Fibroblast of lung (primary cell): ENCODE measurements at regions not wholly inside any gene's neighbourhood (a gene's known extent, or its start where the extent isn't known, plus 50 kb on each side); places are given as distances from the start of the nearest gene placed in this dataset.

ENCODE experiments used
- DNase-seq, 2 donors: peaks; one replicate each; pipeline versions ENCODE4 v3.0.0 to v3.0.0-alpha.2; 2010; ENCODE audit warnings: low read depth in 2 of 2
- H2AFZ ChIP-seq: 2 replicates; pipeline ENCODE4 v1.5.1; 2012; ENCODE audit warnings: low read length, control low read depth, inconsistent platforms
- H3K27ac ChIP-seq: 2 replicates; pipeline ENCODE4 v1.5.1; 2011; ENCODE audit warnings: low read length, control low read depth; ENCODE audit not compliant: insufficient read depth
- H3K27me3 ChIP-seq: 2 replicates; pipeline ENCODE4 v1.5.1; 2011; ENCODE audit warnings: mild to moderate bottlenecking, low read length; ENCODE audit not compliant: control insufficient read depth, insufficient read depth
- H3K36me3 ChIP-seq: 2 replicates; pipeline ENCODE4 v1.5.1; 2011; ENCODE audit warnings: low read length; ENCODE audit not compliant: control insufficient read depth, insufficient read depth
- H3K4me1 ChIP-seq: 2 replicates; pipeline ENCODE4 v1.5.1; 2011; ENCODE audit warnings: low read length; ENCODE audit not compliant: control insufficient read depth, insufficient read depth; ENCODE audit errors: extremely low read depth
- H3K4me2 ChIP-seq: 2 replicates; pipeline ENCODE4 v1.5.1; 2011; ENCODE audit warnings: low read length, control low read depth; ENCODE audit not compliant: insufficient read depth; ENCODE audit errors: extremely low read depth
- H3K4me3 ChIP-seq, 4 experiments: fragments of 200-600 bp in 1 of 4; sonication (generic) in 1 of 4; replicated peaks in 1 of 4; 2 replicates each; pipeline ENCODE4 v1.5.1; 2011 to 2016; ENCODE audit warnings: low read length in 4 of 4, low read depth in 3 of 4, mild to moderate bottlenecking in 3 of 4, control low read depth in 2 of 4, inconsistent platforms in 1 of 4, mixed read lengths in 1 of 4; ENCODE audit not compliant: insufficient read depth in 1 of 4; ENCODE audit errors: control extremely low read depth in 1 of 4
- H3K79me2 ChIP-seq: 2 replicates; pipeline ENCODE4 v1.5.1; 2012; ENCODE audit warnings: mild to moderate bottlenecking, low read length, inconsistent platforms; ENCODE audit not compliant: control insufficient read depth, insufficient read depth
- H3K9ac ChIP-seq: 2 replicates; pipeline ENCODE4 v1.5.1; 2011; ENCODE audit warnings: mild to moderate bottlenecking, low read length, control low read depth; ENCODE audit not compliant: insufficient read depth
- H3K9me3 ChIP-seq: 2 replicates; pipeline ENCODE4 v1.5.1; 2012; ENCODE audit warnings: low read depth, low read length; ENCODE audit not compliant: control insufficient read depth, insufficient read depth
- H4K20me1 ChIP-seq: 2 replicates; pipeline ENCODE4 v1.5.1; 2011; ENCODE audit warnings: low read length; ENCODE audit not compliant: control insufficient read depth, insufficient read depth; ENCODE audit errors: extremely low read depth
- EZH2 ChIP-seq: IDR thresholded peaks from 2 replicates; pipeline ENCODE4 v1.5.1; 2012; ENCODE audit warnings: low read length, control low read depth, mild to moderate bottlenecking; ENCODE audit errors: missing control alignments
- TF ChIP-seq, protein P1 (sequence below), 2 donors: IDR thresholded peaks in 1 of 2; conservative IDR thresholded peaks in 1 of 2; 1 replicate in 1 of 2; 2 replicates in 1 of 2; pipeline ENCODE4 v1.5.1; 2011 to 2012; ENCODE audit warnings: low read length in 2 of 2, control low read depth in 1 of 2, inconsistent platforms in 1 of 2, low read depth in 1 of 2, mild to moderate bottlenecking in 1 of 2

GRCh38 chr12:24418157-24418556 lies 468.7 kb upstream of the SOX5 start:
- no peaks in the 10 kb centered on the region for H4K20me1 ChIP-seq
- H2AFZ ChIP-seq, result no peak overlapping the region
- H3K4me3 ChIP-seq, result no peak overlapping the region
- H3K27ac ChIP-seq, result no peak overlapping the region
- peak in 1 of 2 donors; percentile 61 for DNase-seq
- no peaks in the 10 kb centered on the region for H3K27me3 ChIP-seq
- no peak overlapping the region for H3K9ac ChIP-seq
- no peaks in the 10 kb centered on the region for H3K9me3 ChIP-seq
- no peaks in the 10 kb centered on the region for H3K36me3 ChIP-seq
- no peak for TF ChIP-seq EZH2
- TF ChIP-seq, protein P1, sequence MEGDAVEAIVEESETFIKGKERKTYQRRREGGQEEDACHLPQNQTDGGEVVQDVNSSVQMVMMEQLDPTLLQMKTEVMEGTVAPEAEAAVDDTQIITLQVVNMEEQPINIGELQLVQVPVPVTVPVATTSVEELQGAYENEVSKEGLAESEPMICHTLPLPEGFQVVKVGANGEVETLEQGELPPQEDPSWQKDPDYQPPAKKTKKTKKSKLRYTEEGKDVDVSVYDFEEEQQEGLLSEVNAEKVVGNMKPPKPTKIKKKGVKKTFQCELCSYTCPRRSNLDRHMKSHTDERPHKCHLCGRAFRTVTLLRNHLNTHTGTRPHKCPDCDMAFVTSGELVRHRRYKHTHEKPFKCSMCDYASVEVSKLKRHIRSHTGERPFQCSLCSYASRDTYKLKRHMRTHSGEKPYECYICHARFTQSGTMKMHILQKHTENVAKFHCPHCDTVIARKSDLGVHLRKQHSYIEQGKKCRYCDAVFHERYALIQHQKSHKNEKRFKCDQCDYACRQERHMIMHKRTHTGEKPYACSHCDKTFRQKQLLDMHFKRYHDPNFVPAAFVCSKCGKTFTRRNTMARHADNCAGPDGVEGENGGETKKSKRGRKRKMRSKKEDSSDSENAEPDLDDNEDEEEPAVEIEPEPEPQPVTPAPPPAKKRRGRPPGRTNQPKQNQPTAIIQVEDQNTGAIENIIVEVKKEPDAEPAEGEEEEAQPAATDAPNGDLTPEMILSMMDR (conservative IDR thresholded peaks at IDR 0.05 in 1 of 2, IDR thresholded peaks at IDR 0.05 in 1 of 2; ENCODE audit: low read depth in 1 of 2, low read length in 2 of 2), result no peak
- no peaks in the 10 kb centered on the region for H3K79me2 ChIP-seq
- H3K4me2 ChIP-seq, result no peak overlapping the region
- H3K4me1 ChIP-seq, result no peaks in the 10 kb centered on the region

- Histone ChIP-seq H3K79me2 (no peaks in the 10 kb centered on the region), H2AFZ (no peak overlapping the region), H3K9me3 (no peaks in the 10 kb centered on the region), H3K4me1 (no peaks in the 10 kb centered on the region), H3K36me3 (no peaks in the 10 kb centered on the region), H3K27me3 (no peaks in the 10 kb centered on the region), H3K4me2 (no peak overlapping the region), H3K4me3 (no peak overlapping the region), H3K9ac (no peak overlapping the region), H3K27ac (no peak overlapping the region), H4K20me1 (no peaks in the 10 kb centered on the region)
- no peak for TF ChIP-seq EZH2
- TF ChIP-seq, protein P1 (conservative IDR thresholded peaks at IDR 0.05 in 1 of 2, IDR thresholded peaks at IDR 0.05 in 1 of 2; ENCODE audit: low read depth in 1 of 2, low read length in 2 of 2), result no peak
- no peak for DNase-seq
Measured at GRCh38 chr12:24416423-24417109, 467.1 kb upstream of the SOX5 start.

- H3K4me1 ChIP-seq, result no peaks in the 10 kb centered on the region
- H4K20me1 ChIP-seq, result no peaks in the 10 kb centered on the region
- H3K79me2 ChIP-seq, result no peaks in the 10 kb centered on the region
- H3K27ac ChIP-seq, result no peak overlapping the region
- H3K27me3 ChIP-seq, result no peaks in the 10 kb centered on the region
- H3K4me3 ChIP-seq, result no peak overlapping the region
- no peak for TF ChIP-seq EZH2
- TF ChIP-seq, protein P1 (conservative IDR thresholded peaks at IDR 0.05 in 1 of 2, IDR thresholded peaks at IDR 0.05 in 1 of 2; ENCODE audit: low read depth in 1 of 2, low read length in 2 of 2), result no peak
- H3K36me3 ChIP-seq, result no peaks in the 10 kb centered on the region
- H3K9me3 ChIP-seq, result no peaks in the 10 kb centered on the region
- no peak overlapping the region for H3K4me2 ChIP-seq
- no peak for DNase-seq
- H3K9ac ChIP-seq, result no peak overlapping the region
- H2AFZ ChIP-seq, result no peak overlapping the region
Measured at GRCh38 chr12:24415934-24416333, 466.5 kb upstream of the SOX5 start.
